ENCODE measurements at regions not wholly inside any gene's neighbourhood (a gene's known extent, or its start where the extent isn't known, plus 50 kb on each side); places are given as distances from the start of the nearest gene placed in this dataset.

DNA sequence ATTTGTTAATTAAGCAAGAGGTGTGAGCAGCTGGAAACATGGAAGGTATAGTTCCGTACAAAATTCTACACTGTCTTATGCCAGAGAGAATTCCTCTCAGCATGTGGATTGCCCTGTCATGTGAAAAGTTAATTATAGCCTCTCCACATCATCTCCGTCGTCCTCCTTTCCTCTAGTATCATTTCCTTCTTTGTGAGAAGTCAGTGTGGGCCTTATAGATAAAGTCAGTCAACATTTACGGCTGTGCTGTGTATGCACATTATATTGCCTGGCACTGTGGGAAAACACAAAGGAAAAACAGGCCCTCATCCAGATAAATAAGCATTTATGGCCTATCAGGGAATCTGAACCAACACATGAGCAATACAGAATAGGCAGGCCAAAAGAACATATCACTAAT, 236.6 kb downstream of the SEC23A start:
- Histone ChIP-seq H3K27ac (no peak overlapping the region), H3K4me3 (no peak overlapping the region), H3K4me1 (peaks cover 0 to 4% (median 0%) of the 10 kb centered on the region in 3 donors), H3K27me3 (no peaks in the 10 kb centered on the region), H3K9me3 (no peaks in the 10 kb centered on the region), H3K36me3 (no peaks in the 10 kb centered on the region)
- no peak for TF ChIP-seq POLR2A (IDR thresholded peaks at IDR 0.05)
- DNase-seq: no peak
- intact Hi-C loops (cut with DNase I): loop anchor here (5.0 kb wide), 1 partner anchor 144 kb away; no protein-coding TSS in a partner anchor
- WGBS, 2 donors: 56 to 70% methylated on average over 4 of the region's 4 CpGs

DNA sequence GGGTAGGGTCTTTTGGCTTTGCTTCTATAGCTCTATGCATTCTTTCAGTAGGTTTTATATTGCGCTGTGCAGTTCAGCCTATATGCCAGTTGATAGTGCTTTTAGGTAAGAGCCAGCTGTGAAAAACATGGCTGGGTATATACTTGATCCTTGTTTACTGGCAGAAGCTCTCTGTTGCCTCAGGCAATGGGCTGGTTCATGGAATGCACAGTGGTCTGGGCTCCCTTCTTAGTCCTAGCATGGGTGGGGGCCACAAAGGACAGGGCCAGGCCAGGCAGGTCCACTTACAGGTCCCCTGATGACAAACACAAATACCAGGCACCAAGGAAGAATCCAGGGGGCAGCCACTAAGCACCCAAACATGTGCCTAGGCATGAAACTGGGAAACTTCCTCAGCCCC, 240.7 kb downstream of the SEC23A start:
- TF ChIP-seq POLR2A (IDR thresholded peaks at IDR 0.05): no peak
- TF ChIP-seq, protein P1, sequence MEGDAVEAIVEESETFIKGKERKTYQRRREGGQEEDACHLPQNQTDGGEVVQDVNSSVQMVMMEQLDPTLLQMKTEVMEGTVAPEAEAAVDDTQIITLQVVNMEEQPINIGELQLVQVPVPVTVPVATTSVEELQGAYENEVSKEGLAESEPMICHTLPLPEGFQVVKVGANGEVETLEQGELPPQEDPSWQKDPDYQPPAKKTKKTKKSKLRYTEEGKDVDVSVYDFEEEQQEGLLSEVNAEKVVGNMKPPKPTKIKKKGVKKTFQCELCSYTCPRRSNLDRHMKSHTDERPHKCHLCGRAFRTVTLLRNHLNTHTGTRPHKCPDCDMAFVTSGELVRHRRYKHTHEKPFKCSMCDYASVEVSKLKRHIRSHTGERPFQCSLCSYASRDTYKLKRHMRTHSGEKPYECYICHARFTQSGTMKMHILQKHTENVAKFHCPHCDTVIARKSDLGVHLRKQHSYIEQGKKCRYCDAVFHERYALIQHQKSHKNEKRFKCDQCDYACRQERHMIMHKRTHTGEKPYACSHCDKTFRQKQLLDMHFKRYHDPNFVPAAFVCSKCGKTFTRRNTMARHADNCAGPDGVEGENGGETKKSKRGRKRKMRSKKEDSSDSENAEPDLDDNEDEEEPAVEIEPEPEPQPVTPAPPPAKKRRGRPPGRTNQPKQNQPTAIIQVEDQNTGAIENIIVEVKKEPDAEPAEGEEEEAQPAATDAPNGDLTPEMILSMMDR (IDR thresholded peaks at IDR 0.05): no peak
- Histone ChIP-seq H3K36me3 (no peaks in the 10 kb centered on the region), H3K4me1 (peaks cover 0 to 4% (median 0%) of the 10 kb centered on the region in 3 donors), H3K27me3 (no peaks in the 10 kb centered on the region), H3K9me3 (no peaks in the 10 kb centered on the region), H3K4me3 (no peak overlapping the region), H3K27ac (no peak overlapping the region)
- 100% methylated on average over 1 of the region's 1 CpG for WGBS, 2 donors
- no peak for DNase-seq
- intact Hi-C loops (cut with DNase I): no loop called here

GRCh38 chr14:38860530-38860929, 242.5 kb downstream of the SEC23A start:
- no peak for TF ChIP-seq POLR2A (IDR thresholded peaks at IDR 0.05)
- TF ChIP-seq, protein P1 (IDR thresholded peaks at IDR 0.05): no peak
- H3K4me3 ChIP-seq: no peak overlapping the region
- intact Hi-C loops (cut with DNase I): no loop called here
- H3K9me3 ChIP-seq: no peaks in the 10 kb centered on the region
- no peaks in the 10 kb centered on the region for H3K27me3 ChIP-seq
- no peaks in the 10 kb centered on the region for H3K36me3 ChIP-seq
- H3K4me1 ChIP-seq: no peaks in the 10 kb centered on the region
- DNase-seq: no peak
- no peak overlapping the region for H3K27ac ChIP-seq
- WGBS, 2 donors: 100% methylated on average over 1 of the region's 1 CpG

- Histone ChIP-seq H3K4me1 (no peaks in the 10 kb centered on the region), H3K9me3 (no peaks in the 10 kb centered on the region), H3K36me3 (no peaks in the 10 kb centered on the region), H3K27ac (no peak overlapping the region), H3K4me3 (no peak overlapping the region), H3K27me3 (no peaks in the 10 kb centered on the region)
- intact Hi-C loops (cut with DNase I): no loop called here
- no peak for TF ChIP-seq POLR2A (IDR thresholded peaks at IDR 0.05)
- DNase-seq: no peak
These were observed 246.2 kb downstream of the SEC23A start for GRCh38 chr14:38856798-38857197.

DNA sequence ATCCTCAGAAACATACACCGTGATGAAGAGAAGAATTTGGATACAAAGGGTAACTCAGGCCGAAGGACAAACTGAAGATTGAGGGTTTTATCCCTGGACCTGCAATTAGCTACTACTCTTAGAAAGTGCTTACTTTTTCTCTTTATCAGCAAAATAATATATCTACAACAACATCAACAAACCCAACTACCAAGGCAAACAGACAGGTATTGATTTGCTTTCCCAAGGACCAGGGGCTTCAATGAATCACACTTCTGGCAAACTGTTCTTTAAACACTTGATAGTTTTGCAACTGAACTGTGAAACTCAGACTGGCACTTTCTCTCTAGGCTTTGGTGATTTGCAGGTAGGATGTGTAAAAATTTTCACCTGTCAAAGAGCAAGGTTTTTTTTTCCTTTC, 247.5 kb downstream of the SEC23A start:
- Histone ChIP-seq H3K4me3 (no peak overlapping the region), H3K27ac (no peak overlapping the region), H3K36me3 (no peaks in the 10 kb centered on the region), H3K27me3 (no peaks in the 10 kb centered on the region), H3K4me1 (no peaks in the 10 kb centered on the region), H3K9me3 (no peaks in the 10 kb centered on the region)
- no peak for TF ChIP-seq POLR2A (IDR thresholded peaks at IDR 0.05)
- TF ChIP-seq, protein P1 (IDR thresholded peaks at IDR 0.05): no peak
- DNase-seq: no peak
- WGBS, 2 donors: 49 to 79% methylated on average over 2 of the region's 2 CpGs
- intact Hi-C loops (cut with DNase I): no loop called here

DNA sequence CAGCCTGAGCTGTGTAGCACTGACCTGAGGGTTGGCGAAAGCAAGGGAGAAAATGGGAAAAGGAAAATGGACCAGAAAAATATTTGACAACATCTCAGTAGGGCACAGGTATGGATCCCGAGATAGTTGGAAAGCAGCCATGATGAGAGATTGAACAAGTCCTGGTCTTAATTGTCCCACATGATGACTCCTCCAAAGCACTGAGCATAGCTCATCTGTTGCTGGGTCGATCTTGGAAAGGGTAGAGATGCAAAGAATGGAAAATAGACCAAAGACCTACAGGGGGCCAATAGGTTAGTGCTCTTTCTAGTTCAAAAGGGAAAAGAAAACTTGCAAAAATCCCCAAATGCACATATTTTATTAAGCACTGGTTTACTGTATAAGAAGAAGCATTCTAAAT, 251.9 kb downstream of the SEC23A start:
- TF ChIP-seq POLR2A (IDR thresholded peaks at IDR 0.05): no peak
- TF ChIP-seq, protein P1 (IDR thresholded peaks at IDR 0.05): no peak
- intact Hi-C loops (cut with DNase I): no loop called here
- Histone ChIP-seq H3K27me3 (no peaks in the 10 kb centered on the region), H3K36me3 (no peaks in the 10 kb centered on the region), H3K27ac (no peak overlapping the region), H3K4me3 (no peak overlapping the region), H3K9me3 (no peaks in the 10 kb centered on the region), H3K4me1 (no peaks in the 10 kb centered on the region)
- DNase-seq: no peak
- WGBS, 2 donors: 67 to 85% methylated on average over 3 of the region's 3 CpGs
